ENCODE measurements at regions not wholly inside any gene's neighbourhood (a gene's known extent, or its start where the extent isn't known, plus 50 kb on each side); places are given as distances from the start of the nearest gene placed in this dataset.

- TF ChIP-seq, protein P1, sequence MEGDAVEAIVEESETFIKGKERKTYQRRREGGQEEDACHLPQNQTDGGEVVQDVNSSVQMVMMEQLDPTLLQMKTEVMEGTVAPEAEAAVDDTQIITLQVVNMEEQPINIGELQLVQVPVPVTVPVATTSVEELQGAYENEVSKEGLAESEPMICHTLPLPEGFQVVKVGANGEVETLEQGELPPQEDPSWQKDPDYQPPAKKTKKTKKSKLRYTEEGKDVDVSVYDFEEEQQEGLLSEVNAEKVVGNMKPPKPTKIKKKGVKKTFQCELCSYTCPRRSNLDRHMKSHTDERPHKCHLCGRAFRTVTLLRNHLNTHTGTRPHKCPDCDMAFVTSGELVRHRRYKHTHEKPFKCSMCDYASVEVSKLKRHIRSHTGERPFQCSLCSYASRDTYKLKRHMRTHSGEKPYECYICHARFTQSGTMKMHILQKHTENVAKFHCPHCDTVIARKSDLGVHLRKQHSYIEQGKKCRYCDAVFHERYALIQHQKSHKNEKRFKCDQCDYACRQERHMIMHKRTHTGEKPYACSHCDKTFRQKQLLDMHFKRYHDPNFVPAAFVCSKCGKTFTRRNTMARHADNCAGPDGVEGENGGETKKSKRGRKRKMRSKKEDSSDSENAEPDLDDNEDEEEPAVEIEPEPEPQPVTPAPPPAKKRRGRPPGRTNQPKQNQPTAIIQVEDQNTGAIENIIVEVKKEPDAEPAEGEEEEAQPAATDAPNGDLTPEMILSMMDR (IDR thresholded peaks at IDR 0.05 in 4 of 5, conservative IDR thresholded peaks at IDR 0.05 in 1 of 5) = no peak
- TF ChIP-seq POLR2A (IDR thresholded peaks at IDR 0.05) = no peak
Observed at GRCh38 chr4:19164334-19164733, 1087.4 kb upstream of the SLIT2 start.

All from gastrocnemius medialis (tissue), 4 donors.